ENCODE measurements at regions not wholly inside any gene's neighbourhood (a gene's known extent, or its start where the extent isn't known, plus 50 kb on each side); places are given as distances from the start of the nearest gene placed in this dataset.

- TF ChIP-seq CTCF (IDR thresholded peaks at IDR 0.05) (no peak), POLR2A (IDR thresholded peaks at IDR 0.05) (no peak)
Measured at GRCh38 chr11:95571718-95572260, 217.8 kb downstream of the FAM76B start.
